Duodenal mucosa (tissue), 2 donors: ENCODE measurements at regions not wholly inside any gene's neighbourhood (a gene's known extent, or its start where the extent isn't known, plus 50 kb on each side); places are given as distances from the start of the nearest gene placed in this dataset.
"Not testable (repeated sequence)": the region's sequence is repeated elsewhere in the genome, so short reads cannot be mapped to it uniquely, and the experiment has no call there.

ENCODE experiments used
- H3K27ac ChIP-seq: one replicate; pipeline ENCODE4 v1.7.0; 2013; ENCODE audit warnings: low read depth, low read length
- H3K27me3 ChIP-seq, 2 donors: one replicate each; pipeline ENCODE4 v1.7.0; 2013; ENCODE audit warnings: low read length in 2 of 2, control low read depth in 1 of 2; ENCODE audit not compliant: insufficient read depth in 2 of 2, control insufficient read depth in 1 of 2
- H3K36me3 ChIP-seq, 2 donors: one replicate each; pipeline ENCODE4 v1.7.0; 2013; ENCODE audit warnings: low read length in 2 of 2, control low read depth in 1 of 2; ENCODE audit not compliant: insufficient read depth in 2 of 2, control insufficient read depth in 1 of 2
- H3K4me1 ChIP-seq, 2 donors: one replicate each; pipeline ENCODE4 v1.7.0; 2013; ENCODE audit warnings: low read length in 2 of 2, control low read depth in 1 of 2; ENCODE audit not compliant: insufficient read depth in 2 of 2, control insufficient read depth in 1 of 2
- H3K4me3 ChIP-seq, 2 donors: one replicate each; pipeline ENCODE4 v1.7.0; 2013; ENCODE audit warnings: low read length in 2 of 2, low read depth in 1 of 2
- H3K9ac ChIP-seq, 2 donors: one replicate each; pipeline ENCODE4 v1.7.0; 2013; ENCODE audit warnings: low read length in 2 of 2, low read depth in 1 of 2
- H3K9me3 ChIP-seq, 2 donors: one replicate each; pipeline ENCODE4 v1.7.0; 2013; ENCODE audit warnings: low read length in 2 of 2, control low read depth in 1 of 2; ENCODE audit not compliant: control insufficient read depth in 1 of 2

DNA sequence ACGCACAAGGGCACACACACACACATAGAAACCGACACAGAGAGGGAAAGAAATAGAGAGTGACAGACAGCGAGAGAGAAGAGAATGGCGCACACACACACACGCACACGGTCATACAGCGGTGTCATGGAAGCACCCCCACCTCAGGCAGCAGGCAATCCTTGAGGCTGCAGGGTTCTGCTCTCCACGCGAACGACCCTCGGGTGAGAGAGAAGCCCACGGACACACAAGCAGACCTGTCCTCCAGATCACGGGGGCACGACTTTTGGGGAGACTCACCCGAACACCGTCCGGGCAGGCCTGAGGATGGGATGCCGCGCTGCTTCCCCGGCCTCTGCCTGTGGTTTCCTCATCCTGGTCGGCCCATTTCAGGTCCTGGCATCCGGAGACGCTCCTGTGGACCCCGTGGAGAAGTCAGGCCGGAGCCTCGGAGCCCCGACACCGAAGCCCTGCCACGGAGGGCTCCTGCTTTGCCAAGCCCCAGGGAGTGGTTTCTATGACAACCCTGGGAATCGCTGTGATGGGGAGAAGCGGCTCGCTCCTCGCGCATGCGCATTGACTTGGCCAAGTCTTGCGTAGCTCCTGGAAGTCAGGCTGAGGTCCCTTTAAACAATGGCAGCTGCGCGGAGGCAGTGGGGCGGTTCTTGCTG lies 118.2 kb upstream of the KCNJ18 start:
- Histone ChIP-seq H3K36me3 (no peaks in the 10 kb centered on the region), H3K9me3 (no peaks in the 10 kb centered on the region), H3K4me3 (peak overlapping the region; percentile 34 to 51), H3K27ac (no peak overlapping the region), H3K9ac (no peak overlapping the region), H3K4me1 (no peaks in the 10 kb centered on the region), H3K27me3 (no peaks in the 10 kb centered on the region)

DNA sequence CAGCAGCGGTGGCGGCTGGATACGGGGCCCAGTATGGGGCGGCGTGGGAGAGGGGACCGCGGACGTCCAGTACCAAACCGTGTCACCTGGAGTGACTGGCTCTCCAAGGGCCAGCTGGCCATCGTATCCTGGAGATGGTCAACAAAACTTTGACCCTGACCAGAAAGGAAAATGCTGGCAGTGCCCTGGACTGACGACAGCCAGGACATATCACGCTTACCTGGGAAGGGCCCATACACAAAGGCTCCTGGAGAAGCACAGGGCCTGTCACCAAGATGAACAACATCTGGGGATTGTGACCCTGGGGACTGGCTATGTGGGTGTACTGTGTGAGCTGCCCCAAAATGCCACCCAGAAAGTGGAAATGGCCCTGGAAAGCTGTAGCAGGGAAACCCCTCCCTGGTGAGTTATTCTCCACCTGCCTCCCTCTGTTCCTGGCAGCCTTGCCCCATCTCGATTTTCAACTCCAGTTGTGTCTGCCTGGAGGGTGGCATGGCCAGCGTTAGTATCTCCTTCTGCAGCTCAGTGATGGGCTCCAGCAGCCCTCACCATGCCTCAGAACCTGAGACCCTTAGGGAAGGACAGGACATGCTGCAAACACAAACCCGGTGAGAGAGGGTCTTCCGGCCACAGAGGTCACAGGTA lies 117.6 kb upstream of the KCNJ18 start:
- not testable (repeated sequence) for H3K4me1 ChIP-seq, H3K9ac ChIP-seq, H3K27me3 ChIP-seq, H3K4me3 ChIP-seq, H3K9me3 ChIP-seq, H3K27ac ChIP-seq, H3K36me3 ChIP-seq

DNA sequence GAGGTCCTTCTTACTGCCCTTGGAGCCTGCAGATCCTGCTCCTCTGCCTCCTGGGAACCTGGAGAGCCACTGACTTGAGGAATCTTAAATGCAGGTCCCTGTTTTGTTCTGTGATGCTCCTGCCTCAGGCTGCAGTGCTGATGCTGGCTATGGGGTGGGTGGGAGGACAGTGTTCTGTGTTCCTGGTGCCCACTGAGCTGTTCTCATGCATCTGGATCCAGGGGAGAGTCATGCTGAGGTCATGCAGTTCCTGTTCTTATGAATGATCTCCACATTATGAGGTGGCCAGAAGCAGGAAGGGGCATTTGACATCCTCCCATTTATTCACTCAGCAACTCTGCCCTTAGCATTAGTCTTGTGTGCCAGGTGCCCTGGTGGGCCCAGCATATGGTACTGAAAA lies 113.5 kb upstream of the KCNJ18 start:
- not testable (repeated sequence) for H3K9me3 ChIP-seq, H3K4me1 ChIP-seq, H3K36me3 ChIP-seq, H3K9ac ChIP-seq, H3K27ac ChIP-seq, H3K27me3 ChIP-seq, H3K4me3 ChIP-seq

DNA sequence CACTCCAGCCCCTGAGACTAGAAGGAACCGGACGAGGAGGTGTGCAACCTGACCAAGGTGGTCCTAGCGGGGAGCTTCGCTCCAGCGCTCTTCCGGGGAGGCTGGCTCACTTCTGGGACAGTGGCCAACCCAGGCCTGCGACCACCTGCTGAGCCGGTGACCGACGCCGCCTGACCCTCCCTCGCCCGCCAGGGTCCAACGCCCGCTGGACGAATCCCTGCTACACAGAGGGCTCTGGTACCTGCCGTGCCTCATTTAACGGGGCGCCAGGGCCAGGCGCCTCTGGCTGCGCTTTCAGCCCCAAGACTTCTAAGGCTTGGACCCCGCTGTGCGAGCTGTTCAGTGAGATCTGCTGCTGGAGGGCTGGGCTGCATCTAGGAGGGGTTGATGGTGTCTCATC lies 99.5 kb upstream of the KCNJ18 start:
- Histone ChIP-seq H3K36me3 (no peaks in the 10 kb centered on the region), H3K27me3 (no peaks in the 10 kb centered on the region), H3K9me3 (no peaks in the 10 kb centered on the region), H3K27ac (no peak overlapping the region), H3K4me3 (no peak overlapping the region), H3K9ac (no peak overlapping the region), H3K4me1 (no peaks in the 10 kb centered on the region)

DNA sequence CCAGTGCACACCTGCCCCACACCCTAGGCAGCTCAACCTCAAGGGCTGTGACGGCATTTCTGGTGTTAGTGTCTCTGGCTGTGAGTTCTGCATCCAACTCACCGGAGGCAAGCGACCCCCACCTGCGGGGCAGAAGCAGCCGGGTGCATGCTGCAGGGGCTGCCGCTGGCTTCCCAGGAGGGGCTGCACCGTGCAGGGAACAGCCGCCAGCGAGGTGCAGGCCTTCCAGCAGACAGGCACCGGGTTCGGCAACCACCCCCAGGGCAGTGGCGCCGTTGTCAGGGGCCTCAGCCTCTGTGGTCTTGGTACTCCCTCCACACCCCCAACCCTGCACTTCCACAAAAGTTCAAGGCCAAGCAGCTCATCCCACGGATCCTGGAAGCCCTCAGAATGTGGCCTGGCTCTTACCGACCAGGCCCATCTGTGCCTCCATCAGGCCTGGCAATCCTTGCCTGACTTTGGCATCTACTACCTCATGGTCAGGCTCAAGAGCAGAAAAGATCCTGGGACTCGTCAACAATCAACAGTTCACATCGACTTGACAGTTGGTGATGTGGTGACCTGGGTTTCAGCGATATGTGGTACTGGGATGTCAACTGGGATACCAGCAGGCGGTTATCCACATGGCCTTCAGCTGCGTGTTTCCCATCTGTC lies 98.7 kb upstream of the KCNJ18 start:
- not testable (repeated sequence) for H3K4me3 ChIP-seq, H3K4me1 ChIP-seq, H3K9ac ChIP-seq, H3K27me3 ChIP-seq, H3K9me3 ChIP-seq, H3K27ac ChIP-seq, H3K36me3 ChIP-seq

DNA sequence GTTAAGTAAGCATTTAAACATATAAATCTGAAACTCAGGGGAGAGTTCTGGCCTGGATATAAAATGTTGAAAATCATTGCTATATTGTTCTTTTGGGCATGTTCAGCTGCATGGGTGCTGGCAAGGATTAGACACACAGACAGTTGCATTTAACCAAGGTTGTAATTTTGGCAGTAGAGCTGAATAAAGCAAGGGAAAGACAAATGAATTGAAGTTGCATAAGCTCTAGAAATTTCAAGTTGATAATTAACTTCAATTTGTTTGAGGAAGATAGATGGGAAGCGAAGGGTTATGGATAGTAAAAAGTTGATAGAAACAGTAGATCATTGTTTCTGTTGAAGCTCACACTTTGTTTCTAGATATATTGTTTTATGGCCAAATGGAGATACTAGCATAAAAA lies 97.2 kb upstream of the KCNJ18 start:
- no peak overlapping the region for H3K9ac ChIP-seq
- H3K36me3 ChIP-seq = no peaks in the 10 kb centered on the region
- H3K27ac ChIP-seq = no peak overlapping the region
- no peak overlapping the region for H3K4me3 ChIP-seq
- no peaks in the 10 kb centered on the region for H3K27me3 ChIP-seq
- no peaks in the 10 kb centered on the region for H3K4me1 ChIP-seq
- no peaks in the 10 kb centered on the region for H3K9me3 ChIP-seq

DNA sequence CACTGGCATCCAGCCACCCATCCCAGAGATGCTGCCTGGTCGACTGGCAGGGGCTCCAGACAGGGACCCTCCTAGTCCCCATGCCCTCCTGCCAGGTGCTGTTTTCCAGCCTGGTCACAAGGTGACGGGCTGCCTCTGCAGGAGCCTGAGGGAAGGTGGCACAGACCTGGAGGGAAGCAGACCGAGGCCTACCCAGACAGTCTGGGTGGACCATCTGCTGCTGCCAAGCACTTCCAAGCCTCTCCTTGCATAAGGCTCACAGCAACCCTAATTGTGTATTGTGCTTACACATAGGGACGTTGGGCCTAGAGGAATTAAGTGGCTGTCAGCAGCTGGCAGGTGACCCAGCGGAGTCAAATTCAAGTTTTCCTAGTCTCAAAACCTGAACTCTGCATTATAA lies 90.1 kb upstream of the KCNJ18 start:
- Histone ChIP-seq H3K27me3 (no peaks in the 10 kb centered on the region), H3K9me3 (no peaks in the 10 kb centered on the region), H3K4me1 (no peaks in the 10 kb centered on the region), H3K27ac (no peak overlapping the region), H3K9ac (no peak overlapping the region), H3K36me3 (no peaks in the 10 kb centered on the region), H3K4me3 (no peak overlapping the region)

DNA sequence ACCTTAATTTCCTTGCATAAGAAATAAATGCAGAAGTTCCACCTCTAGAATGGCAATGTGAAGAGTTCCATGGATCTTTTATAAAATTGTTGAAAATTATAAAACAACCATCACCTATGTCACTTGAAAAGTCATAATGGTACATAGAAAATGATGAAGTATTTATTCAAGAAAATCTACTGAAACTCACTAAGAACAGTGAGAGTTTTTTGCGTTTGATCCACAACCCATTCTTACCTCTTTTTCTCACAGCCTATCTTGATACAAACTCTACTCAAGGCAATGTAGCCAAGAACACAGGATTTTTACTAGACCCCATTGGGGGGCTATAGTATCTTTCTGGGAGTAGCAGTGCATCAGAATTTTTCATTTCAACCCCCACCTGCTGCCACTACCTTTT lies 89.0 kb upstream of the KCNJ18 start:
- H3K4me3 ChIP-seq, H3K27me3 ChIP-seq, H3K9ac ChIP-seq, H3K36me3 ChIP-seq, H3K9me3 ChIP-seq, H3K27ac ChIP-seq, H3K4me1 ChIP-seq: not testable (repeated sequence)

DNA sequence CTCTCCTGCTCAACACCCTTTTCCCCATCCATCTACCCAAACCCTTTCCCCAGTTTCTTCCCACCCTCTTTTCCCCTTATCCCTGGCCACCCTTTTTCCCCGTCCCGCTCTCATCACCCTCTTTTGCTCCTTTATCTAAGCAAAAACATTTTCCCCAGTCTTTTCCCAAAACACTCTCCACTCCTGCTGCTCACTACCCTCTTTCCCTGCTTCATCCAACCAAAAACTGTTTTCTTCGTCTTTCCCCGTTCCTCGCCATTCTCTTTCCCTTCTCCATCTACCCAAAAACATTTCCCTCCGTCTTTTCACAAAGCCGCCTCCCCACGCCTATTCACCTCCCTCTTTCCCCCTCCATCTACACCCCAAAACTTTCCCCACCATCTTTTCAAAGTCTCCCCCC lies 80.9 kb upstream of the KCNJ18 start:
- not testable (repeated sequence) for H3K27me3 ChIP-seq, H3K4me1 ChIP-seq

DNA sequence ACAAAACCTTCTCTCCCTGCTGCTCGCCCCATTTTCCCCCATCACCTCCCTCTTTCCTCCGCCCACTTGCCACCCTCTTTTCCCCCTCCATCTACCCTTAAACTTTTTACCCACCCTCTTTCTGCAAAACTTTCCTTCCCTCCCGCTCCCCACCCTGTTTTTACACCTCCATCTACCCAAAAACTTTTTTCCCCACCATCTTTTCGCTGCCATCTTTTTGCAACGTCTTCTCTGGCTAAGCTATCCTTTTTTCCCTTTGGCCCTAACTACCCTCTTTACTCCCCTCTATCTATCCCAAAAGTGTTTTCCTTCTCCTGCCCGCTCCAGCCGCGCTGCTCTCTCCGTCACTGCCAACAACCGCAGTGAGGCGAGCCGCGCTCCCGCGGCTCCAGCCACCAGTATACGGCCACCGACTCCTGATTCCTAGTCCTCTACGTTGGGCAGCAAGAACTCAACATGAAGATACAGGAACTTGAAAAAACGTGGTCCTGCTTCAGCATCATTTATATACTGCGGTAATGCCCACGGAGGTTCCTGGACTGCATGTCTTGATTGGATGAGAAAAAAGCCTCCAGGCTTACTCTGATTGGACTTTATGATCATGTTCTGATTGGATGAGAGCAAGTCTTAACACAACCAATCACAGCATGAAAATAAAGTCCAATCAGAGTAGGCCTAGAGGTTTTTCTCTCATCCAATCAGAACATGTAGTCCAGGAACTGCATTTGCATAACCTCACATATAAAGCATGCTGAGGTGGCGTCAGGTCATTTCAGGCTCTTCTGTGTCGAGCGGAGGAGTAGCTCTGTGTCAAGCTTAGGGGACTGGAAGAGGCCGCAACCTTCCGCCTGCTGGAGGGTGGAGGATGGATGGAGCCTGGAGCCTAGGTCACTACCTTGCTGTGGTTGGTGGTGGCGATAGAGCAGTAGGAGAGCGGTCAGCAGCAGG lies 79.9 kb upstream of the KCNJ18 start:
- not testable (repeated sequence) for H3K36me3 ChIP-seq, H3K9me3 ChIP-seq, H3K4me1 ChIP-seq, H3K27me3 ChIP-seq, H3K4me3 ChIP-seq, H3K9ac ChIP-seq, H3K27ac ChIP-seq

More for the DNA sequence above, 80.9 kb upstream of the KCNJ18 start:
- H3K9ac ChIP-seq, H3K36me3 ChIP-seq, H3K9me3 ChIP-seq, H3K4me3 ChIP-seq, H3K27ac ChIP-seq: not testable (repeated sequence)
